Stimulated activated CD4-positive, alpha-beta T cell treated with anti-CD3 and anti-CD28 coated beads, TNF-alpha, amount 100 ng/mL, for 4 hours (primary cell): ENCODE measurements at regions not wholly inside any gene's neighbourhood (a gene's known extent, or its start where the extent isn't known, plus 50 kb on each side); places are given as distances from the start of the nearest gene placed in this dataset.
"Not testable (repeated sequence)": the region's sequence is repeated elsewhere in the genome, so short reads cannot be mapped to it uniquely, and the experiment has no call there.

Source experiments
- DNase-seq, 3 experiments: peaks; one replicate each; pipeline ENCODE4 v3.0.0-alpha.2; 2020; ENCODE audit warnings: low read depth in 3 of 3

GRCh38 chr9:78713614-78714405, 416.9 kb downstream of the PSAT1 start:
- no peak for DNase-seq

DNA sequence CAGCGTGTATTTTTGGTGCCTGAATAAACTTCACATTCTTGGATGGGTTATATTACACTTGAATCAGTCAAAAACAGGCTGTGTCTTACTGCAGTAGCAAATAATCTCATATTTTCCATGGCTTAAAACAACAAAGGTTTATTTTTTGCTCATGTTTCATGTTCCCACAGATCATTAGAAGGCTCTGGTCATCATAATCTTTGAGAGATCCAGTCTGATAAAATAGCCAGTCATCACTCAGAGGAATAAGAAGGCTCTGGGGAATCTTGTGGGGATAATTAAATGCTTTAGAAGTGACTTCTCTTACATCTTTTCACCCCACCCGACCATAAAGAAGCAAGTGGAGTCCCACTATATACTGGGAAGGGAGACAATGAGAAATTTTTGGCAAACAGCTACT, 417.7 kb downstream of the PSAT1 start:
- no peak for DNase-seq

- DNase-seq = not testable (repeated sequence)
These were observed 422.1 kb downstream of the PSAT1 start for GRCh38 chr9:78719029-78719428.

DNA sequence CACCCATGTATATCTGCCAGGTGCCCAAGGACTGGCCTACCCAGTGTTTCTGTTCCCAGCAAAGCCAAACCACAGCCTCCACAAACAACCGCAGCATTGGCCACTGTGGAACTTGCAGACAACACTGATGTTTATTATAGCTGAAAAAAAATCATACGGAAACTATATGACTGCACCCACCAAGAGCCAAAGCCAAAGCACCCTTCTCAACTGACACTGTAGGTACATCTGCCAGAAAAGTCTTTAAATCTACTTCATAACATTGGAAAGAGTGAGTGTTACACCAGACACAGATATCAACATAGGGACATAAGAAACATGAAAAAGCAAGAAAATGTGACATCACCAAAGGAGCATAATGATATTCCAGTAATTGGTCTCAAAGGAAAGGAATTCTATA, 428.0 kb downstream of the PSAT1 start:
- DNase-seq = no peak

- no peak for DNase-seq
These were observed 428.6 kb downstream of the PSAT1 start for GRCh38 chr9:78725503-78725902.

GRCh38 chr9:78745331-78745730, 448.4 kb downstream of the PSAT1 start:
- no peak for DNase-seq

- no peak for DNase-seq
These were observed 449.1 kb downstream of the PSAT1 start for GRCh38 chr9:78746010-78746409.

DNA sequence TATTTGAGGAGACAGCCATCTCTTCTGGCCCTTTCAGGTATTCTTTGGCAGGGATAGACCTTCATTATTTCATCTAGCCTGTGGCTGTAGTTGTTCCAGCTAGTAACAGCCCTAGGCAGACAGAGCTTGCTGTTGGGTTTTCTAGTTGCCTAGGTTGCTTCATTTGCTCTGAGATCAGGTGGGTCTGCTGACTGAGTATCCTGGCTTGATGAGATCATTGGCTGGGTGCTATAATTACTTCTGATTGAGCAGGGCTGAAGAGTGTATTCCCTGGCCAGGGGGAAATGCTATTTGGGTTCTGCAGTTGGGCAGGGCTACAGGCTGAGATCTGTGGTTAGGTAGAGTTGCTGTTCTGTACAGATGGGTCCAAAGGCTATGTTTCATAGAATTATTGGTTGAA, 456.1 kb downstream of the PSAT1 start:
- no peak for DNase-seq

- no peak for DNase-seq
These were observed 460.0 kb downstream of the PSAT1 start for GRCh38 chr9:78756813-78757510.

- no peak for DNase-seq
These were observed 466.5 kb downstream of the PSAT1 start for GRCh38 chr9:78763424-78763823.

DNA sequence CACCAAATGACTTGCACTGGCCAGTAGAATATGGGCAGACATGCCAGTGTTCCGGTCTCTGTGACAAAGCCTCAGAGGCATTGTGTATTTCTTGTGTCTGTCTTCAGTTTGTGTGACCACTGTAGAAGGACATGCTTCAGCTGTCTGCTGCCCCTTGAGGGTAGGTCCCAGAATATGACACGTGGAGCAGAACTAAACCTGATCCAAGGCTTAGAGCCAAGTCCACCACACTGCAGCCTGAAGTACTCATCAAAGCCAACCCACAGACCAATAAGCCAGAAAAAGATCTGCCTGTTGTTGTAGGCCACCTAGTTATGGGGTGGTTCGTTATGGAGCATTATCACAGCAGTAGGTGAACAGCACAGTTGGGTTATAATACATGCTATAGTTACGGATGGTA, 468.9 kb downstream of the PSAT1 start:
- DNase-seq = no peak

- no peak for DNase-seq
These were observed 470.6 kb downstream of the PSAT1 start for GRCh38 chr9:78767490-78767889.

GRCh38 chr9:78769690-78770089, 472.8 kb downstream of the PSAT1 start:
- no peak for DNase-seq

DNA sequence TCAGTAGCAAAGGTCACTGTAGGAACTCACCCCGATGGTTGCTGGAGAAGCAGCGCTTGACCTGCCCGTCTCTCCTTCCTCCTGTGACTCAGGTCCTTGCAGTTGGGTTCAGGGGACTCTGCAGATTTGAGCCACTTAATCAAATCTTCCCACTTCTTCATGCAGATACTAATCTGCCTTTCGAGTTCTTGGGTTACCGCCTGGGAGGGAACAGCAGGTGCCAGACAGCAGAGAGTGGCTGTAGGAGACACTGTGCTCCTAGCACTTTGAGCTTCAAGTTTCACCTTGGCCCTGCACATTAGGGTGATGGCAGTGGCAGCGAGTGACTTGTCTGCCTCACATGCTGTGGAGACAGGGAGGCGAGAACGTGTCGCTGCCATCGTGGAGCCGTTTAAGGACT, 478.3 kb downstream of the PSAT1 start:
- no peak for DNase-seq

GRCh38 chr9:78775696-78776295, 478.9 kb downstream of the PSAT1 start:
- no peak for DNase-seq

- DNase-seq = no peak
These were observed 480.8 kb downstream of the PSAT1 start for GRCh38 chr9:78777747-78778146.

- no peak for DNase-seq
These were observed 481.4 kb downstream of the PSAT1 start for GRCh38 chr9:78778318-78778717.

- no peak for DNase-seq
These were observed 482.0 kb downstream of the PSAT1 start for GRCh38 chr9:78778861-78779374.

DNA sequence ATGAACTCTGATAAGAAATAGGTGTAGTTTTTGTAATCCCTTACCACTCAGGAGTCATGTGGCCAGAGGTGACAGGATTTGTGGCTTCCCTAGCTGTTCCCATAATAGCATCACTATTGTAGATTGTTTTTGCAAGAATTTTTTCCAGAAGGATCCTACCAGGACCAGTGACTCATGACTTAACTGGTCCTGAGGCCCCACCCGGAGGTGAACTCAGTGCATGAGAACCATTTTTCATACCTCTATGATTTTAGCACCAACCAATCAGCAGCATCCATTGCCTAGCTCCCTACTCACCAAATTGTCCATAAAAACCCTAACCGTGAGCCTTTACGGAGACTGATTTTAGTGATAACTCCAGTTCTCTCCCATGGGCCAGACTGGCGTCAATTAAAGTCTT, 484.8 kb downstream of the PSAT1 start:
- no peak for DNase-seq

DNA sequence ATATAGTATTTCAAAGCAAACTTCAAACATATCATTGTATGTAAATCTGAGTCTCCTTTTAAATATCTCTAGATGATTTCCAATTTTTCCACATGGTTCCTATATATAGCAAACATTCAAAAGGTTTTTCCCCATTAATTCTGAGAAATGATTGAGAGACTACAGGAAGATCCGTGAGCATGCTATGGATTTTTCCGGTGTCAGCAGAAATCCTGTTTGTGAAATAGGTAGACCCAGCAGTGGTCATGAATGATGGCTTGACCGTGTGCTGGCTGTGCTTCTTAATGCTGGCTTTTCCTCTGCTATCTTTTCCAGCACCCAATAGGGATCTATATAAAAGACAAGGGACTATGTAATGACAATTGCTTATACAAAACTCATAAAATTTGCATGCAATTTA, 485.3 kb downstream of the PSAT1 start:
- no peak for DNase-seq

- DNase-seq = no peak
These were observed 485.9 kb downstream of the PSAT1 start for GRCh38 chr9:78782858-78783257.

GRCh38 chr9:78783743-78784142, 486.8 kb downstream of the PSAT1 start:
- DNase-seq = no peak

GRCh38 chr9:78786794-78787193, 489.9 kb downstream of the PSAT1 start:
- no peak for DNase-seq
